WTC11 (cell line): ENCODE measurements at regions not wholly inside any gene's neighbourhood (a gene's known extent, or its start where the extent isn't known, plus 50 kb on each side); places are given as distances from the start of the nearest gene placed in this dataset.

Experiments
- ATAC-seq: fragments of 200-7000 bp; cut with Tn5 transposase; 2 replicates; pipeline ENCODE4 v1.10.0; 2021; ENCODE audit warnings: mild to moderate bottlenecking, moderate library complexity
- CTCF ChIA-PET: fragments of 300-600 bp; sonication (Branson Sonifier 250); formaldehyde crosslinking; loops from one replicate; lab custom pipeline; 2021; ENCODE audit warnings: antibody characterized with exemption; lab: Charles Lee
- POLR2A ChIA-PET: fragments of 350-600 bp; sonication (Branson Sonifier 250); formaldehyde crosslinking; loops from one replicate; lab custom pipeline; 2021; ENCODE audit warnings: antibody characterized with exemption; lab: Charles Lee
- DNase-seq: peaks from one replicate; pipeline ENCODE4 v3.0.0; 2021; ENCODE audit warnings: low spot score
- H3K27ac Mint-ChIP-seq: 2 replicates; pipeline ENCODE4 v1.8.0; 2021; ENCODE audit warnings: mixed read lengths
- H3K27me3 Mint-ChIP-seq: 2 replicates; pipeline ENCODE4 v1.8.0; 2021; ENCODE audit warnings: low read depth, mild to moderate bottlenecking, moderate library complexity, mixed read lengths
- H3K36me3 Mint-ChIP-seq: 2 replicates; pipeline ENCODE4 v1.8.0; 2021; ENCODE audit warnings: mixed read lengths
- H3K4me1 Mint-ChIP-seq: 2 replicates; pipeline ENCODE4 v1.8.0; 2022; ENCODE audit warnings: mixed read lengths
- H3K4me3 Mint-ChIP-seq: 2 replicates; pipeline ENCODE4 v1.8.0; 2021; ENCODE audit warnings: mild to moderate bottlenecking, moderate library complexity, mixed read lengths
- H3K9me3 Mint-ChIP-seq: 2 replicates; pipeline ENCODE4 v1.8.0; 2021; ENCODE audit warnings: mixed read lengths
- AFF4 ChIP-seq: sonication (generic); formaldehyde crosslinking; IDR thresholded peaks from 2 replicates; pipeline ENCODE4 v1.8.1; 2023; ENCODE audit warnings: mild to moderate bottlenecking, missing genetic modification reagents, borderline replicate concordance
- ATF1 ChIP-seq: sonication (generic); formaldehyde crosslinking; IDR thresholded peaks from 2 replicates; pipeline ENCODE4 v1.8.1; 2023; ENCODE audit warnings: mild to moderate bottlenecking, moderate library complexity, missing genetic modification reagents
- CBFB ChIP-seq: sonication (generic); formaldehyde crosslinking; IDR thresholded peaks from 2 replicates; pipeline ENCODE4 v1.8.1; 2022; ENCODE audit warnings: mild to moderate bottlenecking, low read depth, missing genetic modification reagents
- ELF4 ChIP-seq: sonication (generic); formaldehyde crosslinking; IDR thresholded peaks from 2 replicates; pipeline ENCODE4 v1.8.1; 2022; ENCODE audit warnings: low read depth, mild to moderate bottlenecking, moderate library complexity, missing genetic modification reagents
- ERG ChIP-seq: fragments of 250-450 bp; sonication (Bioruptor Pico); IDR thresholded peaks from 2 replicates; pipeline ENCODE4 v1.8.0; 2021; ENCODE audit warnings: mild to moderate bottlenecking
- FOXP1 ChIP-seq: sonication (generic); formaldehyde crosslinking; IDR thresholded peaks from 2 replicates; pipeline ENCODE4 v1.8.0; 2022; ENCODE audit warnings: missing genetic modification reagents, mild to moderate bottlenecking, moderate library complexity, borderline replicate concordance
- GABPB1 ChIP-seq: sonication (generic); formaldehyde crosslinking; IDR thresholded peaks from 2 replicates; pipeline ENCODE4 v1.8.1; 2023; ENCODE audit warnings: mild to moderate bottlenecking, missing genetic modification reagents
- HMGA2 ChIP-seq: fragments of 250-450 bp; sonication (Bioruptor Pico); IDR thresholded peaks from 2 replicates; pipeline ENCODE4 v1.4.0; 2021; ENCODE audit warnings: mild to moderate bottlenecking, moderate library complexity
- MXD4 ChIP-seq: fragments of 250-450 bp; sonication (Bioruptor Pico); IDR thresholded peaks from 2 replicates; pipeline ENCODE4 v1.8.0; 2021; ENCODE audit warnings: mild to moderate bottlenecking, moderate library complexity, borderline replicate concordance
- SP1 ChIP-seq: sonication (generic); formaldehyde crosslinking; conservative IDR thresholded peaks from 2 replicates; pipeline ENCODE4 v1.8.1; 2022; ENCODE audit warnings: missing genetic modification reagents
- ZNF281 ChIP-seq: sonication (generic); formaldehyde crosslinking; IDR thresholded peaks from 2 replicates; pipeline ENCODE4 v1.8.0; 2023; ENCODE audit warnings: mild to moderate bottlenecking, missing genetic modification reagents
- ZNF423 ChIP-seq: fragments of 250-450 bp; sonication (Bioruptor Pico); IDR thresholded peaks from 2 replicates; pipeline ENCODE4 v2.1.2; 2022; ENCODE audit warnings: mild to moderate bottlenecking, moderate library complexity
- TF ChIP-seq, protein P1 (sequence below): fragments of 250-450 bp; sonication (Bioruptor Pico); IDR thresholded peaks from 2 replicates; pipeline ENCODE4 v1.9.0; 2021; ENCODE audit warnings: mild to moderate bottlenecking
- TF ChIP-seq, protein P2 (sequence below): sonication (generic); formaldehyde crosslinking; IDR thresholded peaks from 2 replicates; pipeline ENCODE4 v1.8.1; 2022; ENCODE audit warnings: missing genetic modification reagents, borderline replicate concordance
- TF ChIP-seq, protein P3 (sequence below): sonication (generic); formaldehyde crosslinking; IDR thresholded peaks from 2 replicates; pipeline ENCODE4 v1.8.1; 2022; ENCODE audit warnings: mild to moderate bottlenecking, moderate library complexity, missing genetic modification reagents
- TF ChIP-seq, protein P4 (sequence below): sonication (generic); formaldehyde crosslinking; IDR thresholded peaks from 2 replicates; pipeline ENCODE4 v1.8.1; 2023; ENCODE audit warnings: mild to moderate bottlenecking, missing genetic modification reagents

DNA sequence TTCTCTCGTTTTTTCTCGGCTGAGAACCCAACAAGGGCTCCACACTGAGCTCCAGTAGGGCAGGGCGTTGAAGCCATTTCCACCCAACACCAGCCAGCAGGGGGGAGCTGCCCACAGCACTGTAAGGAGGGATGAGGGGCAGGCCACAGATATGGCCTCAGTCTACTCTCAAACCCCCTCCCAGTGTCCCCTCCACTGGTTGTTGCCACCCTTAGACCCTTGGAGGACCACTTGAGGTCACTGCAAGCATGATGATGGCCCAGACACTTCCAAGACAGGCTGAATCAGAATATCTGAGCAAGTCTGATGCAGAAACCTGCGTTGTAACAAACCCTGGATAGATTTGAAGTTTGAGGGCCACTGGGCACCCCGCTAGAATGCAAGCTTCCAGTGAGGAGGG lies 217.0 kb upstream of the CST7 start:
- ChIA-PET POLR2A (interaction anchor here (0.6 kb wide), 1 partner anchor 154 kb away, joined by 3 read pairs; no protein-coding TSS in a partner anchor), CTCF (interaction anchor here (1.0 kb wide), 1 partner anchor 199 kb away, joined by 3 read pairs; no protein-coding TSS in a partner anchor)
- Mint-ChIP-seq H3K27me3 (no peaks in the 10 kb centered on the region), H3K27ac (no peak overlapping the region), H3K4me3 (no peak overlapping the region), H3K4me1 (peaks cover 13% of the 10 kb centered on the region), H3K9me3 (peaks cover 7% of the 10 kb centered on the region; the same call in 1 of the 2 replicates), H3K36me3 (no peaks in the 10 kb centered on the region)
- TF ChIP-seq ZNF281 (CRISPR knock-in tag), result no peak
- TF ChIP-seq ATF1 (CRISPR knock-in tag), result no peak
- no peak for TF ChIP-seq HMGA2 (CRISPR knock-in tag)
- TF ChIP-seq ZNF423 (CRISPR knock-in tag), result no peak
- no peak for TF ChIP-seq FOXP1 (CRISPR knock-in tag)
- TF ChIP-seq, protein P1, sequence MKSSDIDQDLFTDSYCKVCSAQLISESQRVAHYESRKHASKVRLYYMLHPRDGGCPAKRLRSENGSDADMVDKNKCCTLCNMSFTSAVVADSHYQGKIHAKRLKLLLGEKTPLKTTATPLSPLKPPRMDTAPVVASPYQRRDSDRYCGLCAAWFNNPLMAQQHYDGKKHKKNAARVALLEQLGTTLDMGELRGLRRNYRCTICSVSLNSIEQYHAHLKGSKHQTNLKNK (CRISPR knock-in tag), result no peak
- TF ChIP-seq SP1 (CRISPR knock-in tag), result no peak
- no peak for TF ChIP-seq MXD4 (CRISPR knock-in tag)
- no peak for DNase-seq
- no peak for ATAC-seq

DNA sequence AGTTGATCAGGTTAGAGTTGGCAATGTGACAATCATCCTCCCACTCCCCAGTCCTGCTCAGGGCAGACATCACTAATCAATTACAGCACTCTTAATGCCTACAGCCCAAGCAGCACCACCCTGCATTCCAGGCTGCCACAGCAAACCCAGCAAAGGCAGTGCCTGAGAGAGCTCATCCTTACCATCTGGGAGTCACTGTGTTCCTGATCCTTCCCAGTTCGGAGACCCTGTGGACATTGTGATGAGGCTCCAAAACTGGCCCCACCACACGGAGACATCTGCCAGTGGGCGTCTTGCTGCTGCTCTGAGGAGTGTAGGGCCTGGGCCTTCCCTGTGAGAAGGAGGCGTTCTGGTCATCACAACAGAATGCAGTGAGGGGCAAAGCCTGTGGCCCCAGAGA lies 216.5 kb upstream of the CST7 start:
- no peak for TF ChIP-seq AFF4 (CRISPR knock-in tag)
- TF ChIP-seq ELF4, result no peak
- TF ChIP-seq CBFB, result no peak
- no peak for TF ChIP-seq ERG
- TF ChIP-seq SP1 (CRISPR knock-in tag), result no peak
- TF ChIP-seq GABPB1 (CRISPR knock-in tag), result no peak
- TF ChIP-seq, protein P2, sequence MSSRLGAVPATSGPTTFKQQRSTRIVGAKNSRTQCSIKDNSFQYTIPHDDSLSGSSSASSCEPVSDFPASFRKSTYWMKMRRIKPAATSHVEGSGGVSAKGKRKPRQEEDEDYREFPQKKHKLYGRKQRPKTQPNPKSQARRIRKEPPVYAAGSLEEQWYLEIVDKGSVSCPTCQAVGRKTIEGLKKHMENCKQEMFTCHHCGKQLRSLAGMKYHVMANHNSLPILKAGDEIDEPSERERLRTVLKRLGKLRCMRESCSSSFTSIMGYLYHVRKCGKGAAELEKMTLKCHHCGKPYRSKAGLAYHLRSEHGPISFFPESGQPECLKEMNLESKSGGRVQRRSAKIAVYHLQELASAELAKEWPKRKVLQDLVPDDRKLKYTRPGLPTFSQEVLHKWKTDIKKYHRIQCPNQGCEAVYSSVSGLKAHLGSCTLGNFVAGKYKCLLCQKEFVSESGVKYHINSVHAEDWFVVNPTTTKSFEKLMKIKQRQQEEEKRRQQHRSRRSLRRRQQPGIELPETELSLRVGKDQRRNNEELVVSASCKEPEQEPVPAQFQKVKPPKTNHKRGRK (CRISPR knock-in tag), result no peak
- TF ChIP-seq, protein P3, sequence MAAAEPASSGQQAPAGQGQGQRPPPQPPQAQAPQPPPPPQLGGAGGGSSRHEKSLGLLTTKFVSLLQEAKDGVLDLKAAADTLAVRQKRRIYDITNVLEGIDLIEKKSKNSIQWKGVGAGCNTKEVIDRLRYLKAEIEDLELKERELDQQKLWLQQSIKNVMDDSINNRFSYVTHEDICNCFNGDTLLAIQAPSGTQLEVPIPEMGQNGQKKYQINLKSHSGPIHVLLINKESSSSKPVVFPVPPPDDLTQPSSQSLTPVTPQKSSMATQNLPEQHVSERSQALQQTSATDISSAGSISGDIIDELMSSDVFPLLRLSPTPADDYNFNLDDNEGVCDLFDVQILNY (CRISPR knock-in tag), result no peak
- TF ChIP-seq MXD4 (CRISPR knock-in tag), result no peak
- TF ChIP-seq, protein P4, sequence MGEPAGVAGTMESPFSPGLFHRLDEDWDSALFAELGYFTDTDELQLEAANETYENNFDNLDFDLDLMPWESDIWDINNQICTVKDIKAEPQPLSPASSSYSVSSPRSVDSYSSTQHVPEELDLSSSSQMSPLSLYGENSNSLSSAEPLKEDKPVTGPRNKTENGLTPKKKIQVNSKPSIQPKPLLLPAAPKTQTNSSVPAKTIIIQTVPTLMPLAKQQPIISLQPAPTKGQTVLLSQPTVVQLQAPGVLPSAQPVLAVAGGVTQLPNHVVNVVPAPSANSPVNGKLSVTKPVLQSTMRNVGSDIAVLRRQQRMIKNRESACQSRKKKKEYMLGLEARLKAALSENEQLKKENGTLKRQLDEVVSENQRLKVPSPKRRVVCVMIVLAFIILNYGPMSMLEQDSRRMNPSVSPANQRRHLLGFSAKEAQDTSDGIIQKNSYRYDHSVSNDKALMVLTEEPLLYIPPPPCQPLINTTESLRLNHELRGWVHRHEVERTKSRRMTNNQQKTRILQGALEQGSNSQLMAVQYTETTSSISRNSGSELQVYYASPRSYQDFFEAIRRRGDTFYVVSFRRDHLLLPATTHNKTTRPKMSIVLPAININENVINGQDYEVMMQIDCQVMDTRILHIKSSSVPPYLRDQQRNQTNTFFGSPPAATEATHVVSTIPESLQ (CRISPR knock-in tag), result no peak
- TF ChIP-seq, all 79 proteins: peak for 0
- Mint-ChIP-seq H3K27me3 (no peaks in the 10 kb centered on the region), H3K36me3 (no peaks in the 10 kb centered on the region), H3K27ac (no peak overlapping the region), H3K9me3 (peaks cover 7% of the 10 kb centered on the region; the same call in 1 of the 2 replicates), H3K4me3 (no peak overlapping the region), H3K4me1 (peaks cover 15% of the 10 kb centered on the region)
- ChIA-PET CTCF (interaction anchor here (1.0 kb wide), 1 partner anchor 198 kb away, joined by 3 read pairs; no protein-coding TSS in a partner anchor), POLR2A (interaction anchor here (0.6 kb wide), 1 partner anchor 154 kb away, joined by 3 read pairs; no protein-coding TSS in a partner anchor)
- DNase-seq, result no peak
- no peak for ATAC-seq
